HG02943 (cell line): ENCODE measurements at regions not wholly inside any gene's neighbourhood (a gene's known extent, or its start where the extent isn't known, plus 50 kb on each side); places are given as distances from the start of the nearest gene placed in this dataset.
"Not testable (repeated sequence)": the region's sequence is repeated elsewhere in the genome, so short reads cannot be mapped to it uniquely, and the experiment has no call there.

ENCODE experiments used
- ATAC-seq: cut with Tn5 transposase; IDR thresholded peaks from one replicate; pipeline ENCODE4 v1.9.1; 2021; ENCODE audit warnings: mild to moderate bottlenecking, low read depth, moderate library complexity; ENCODE audit not compliant: unreplicated experiment

DNA sequence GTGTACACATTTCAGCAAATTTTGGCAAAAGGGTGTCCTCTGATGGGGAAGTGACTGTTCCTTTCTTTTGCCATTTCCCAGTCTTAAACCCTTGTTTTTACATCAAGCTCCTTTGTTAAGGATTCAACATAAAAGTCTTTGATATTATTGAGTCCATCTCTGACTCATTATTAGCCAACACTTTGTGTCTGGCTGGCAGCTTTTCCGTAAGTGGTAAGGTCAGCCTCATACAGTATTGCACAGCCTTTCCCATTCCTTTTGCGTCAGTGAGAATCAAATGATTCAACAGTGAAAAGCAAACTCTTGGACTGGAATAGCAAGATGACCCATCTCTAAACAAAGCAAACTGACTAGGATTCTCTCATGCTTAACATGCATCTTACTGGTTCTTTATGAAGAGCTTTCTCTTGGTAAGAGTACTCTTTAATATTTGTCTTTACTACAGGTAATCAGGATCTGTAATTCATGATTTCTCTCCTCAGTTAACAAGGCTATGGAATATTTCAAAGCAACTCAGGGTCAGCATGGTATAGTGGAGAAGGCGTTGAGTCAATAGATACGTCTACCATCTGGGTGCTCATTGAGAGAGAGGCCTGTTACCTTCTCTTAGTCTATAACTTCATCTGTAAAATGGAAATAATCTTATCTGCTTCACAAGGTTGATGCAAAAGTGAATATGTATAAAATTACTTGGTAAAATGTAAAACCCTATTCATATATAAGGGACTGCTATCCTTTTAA lies 183.6 kb downstream of the PRL start:
- ATAC-seq, result no peak

GRCh38 chr6:22115559-22115958 lies 181.3 kb downstream of the PRL start:
- no peak for ATAC-seq

DNA sequence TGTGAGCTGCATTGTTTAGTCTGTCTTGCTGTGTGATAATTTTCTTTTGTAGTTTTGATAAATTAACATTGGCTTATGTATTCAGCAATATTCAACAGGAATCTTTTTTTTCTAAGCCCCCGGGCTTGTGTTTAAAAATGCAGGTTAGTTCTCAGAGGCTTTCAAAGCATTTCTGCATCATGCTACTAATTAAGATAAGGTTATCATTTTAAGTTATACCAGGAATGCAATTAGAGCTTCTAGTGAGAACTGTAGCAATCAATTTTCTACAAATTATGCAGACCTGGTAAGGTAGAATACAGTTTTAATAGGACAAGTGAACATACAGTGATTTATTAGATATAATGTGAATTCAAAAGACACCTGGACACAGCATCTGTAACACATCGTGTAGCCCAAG lies 179.2 kb downstream of the PRL start:
- no peak for ATAC-seq

DNA sequence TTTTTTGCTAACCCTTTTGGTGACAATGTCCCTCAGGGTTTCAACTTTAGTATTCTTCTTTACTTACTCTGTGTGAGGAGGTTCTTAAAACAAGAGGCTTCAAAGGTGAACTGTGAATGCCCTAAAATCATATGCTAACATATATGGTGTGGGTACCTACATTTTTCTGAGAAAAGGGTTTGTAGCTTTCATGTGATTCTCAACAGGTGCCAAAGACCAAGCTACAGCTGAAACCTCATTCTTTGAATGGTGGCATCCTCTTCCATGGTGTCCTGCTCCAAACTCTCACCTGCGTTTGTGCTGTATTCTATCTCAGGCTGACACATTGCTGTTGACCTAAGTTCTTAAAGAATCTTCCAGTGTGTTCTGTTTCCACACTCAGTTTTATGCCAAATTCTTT lies 177.3 kb downstream of the PRL start:
- ATAC-seq, result no peak

- ATAC-seq, result no peak
Measured at GRCh38 chr6:22124756-22125155, 172.1 kb downstream of the PRL start.

DNA sequence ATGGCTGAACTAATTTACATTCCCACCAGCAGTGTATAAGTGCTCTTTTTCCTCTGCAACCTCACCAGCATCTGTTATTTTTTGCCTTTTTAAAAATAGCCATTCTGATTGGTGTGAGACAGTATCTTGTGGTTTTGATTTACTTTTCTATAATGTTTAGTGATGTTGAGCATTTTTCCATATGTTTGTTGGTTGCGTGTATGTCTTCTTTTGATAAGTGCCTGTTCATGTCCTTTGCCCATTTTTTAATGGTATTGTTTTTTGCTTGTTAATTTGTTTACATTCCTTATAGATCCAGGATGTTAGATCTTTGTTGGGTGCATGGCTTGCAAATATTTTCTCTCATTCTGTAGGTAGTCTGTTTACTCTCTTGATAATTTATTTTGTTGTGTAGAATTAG lies 169.9 kb downstream of the PRL start:
- no peak for ATAC-seq

DNA sequence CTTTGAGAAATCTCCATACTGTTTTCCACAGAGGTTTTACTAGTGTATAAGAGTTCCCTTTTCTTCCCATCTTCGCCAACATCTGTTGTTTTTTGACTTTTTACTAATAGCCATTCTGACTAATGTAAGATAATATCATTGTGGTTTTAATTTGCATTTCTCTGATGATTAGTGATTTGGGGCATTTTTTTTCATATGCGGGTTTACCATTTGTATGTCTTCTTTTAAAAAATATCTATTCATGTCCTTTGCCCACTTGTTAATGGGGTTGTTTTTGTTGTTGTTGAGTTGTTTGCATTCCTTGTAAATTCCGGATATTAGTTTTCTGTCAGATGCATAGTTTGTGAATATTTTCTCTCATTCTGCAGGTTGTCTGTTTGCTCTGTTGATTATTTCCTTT lies 167.1 kb downstream of the PRL start:
- ATAC-seq, result no peak

DNA sequence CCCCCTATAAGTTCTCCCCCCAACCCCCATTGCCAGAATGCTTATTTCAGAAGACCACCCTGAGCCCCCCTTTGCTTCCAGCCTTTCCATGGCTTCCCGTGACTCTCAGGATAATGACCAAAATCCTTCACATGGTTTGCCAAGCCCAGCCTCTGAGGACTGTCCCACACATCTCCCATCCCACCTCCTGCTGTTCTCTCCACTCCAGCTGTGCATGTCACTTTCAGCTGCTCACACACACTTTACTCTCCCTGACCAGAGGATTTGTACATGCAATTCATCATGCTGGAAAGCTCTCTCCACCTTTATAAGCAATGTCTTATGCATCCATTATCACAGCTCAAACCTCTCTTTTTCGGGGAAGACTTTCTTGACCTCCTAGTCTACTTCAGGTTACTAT lies 164.2 kb downstream of the PRL start:
- no peak for ATAC-seq

DNA sequence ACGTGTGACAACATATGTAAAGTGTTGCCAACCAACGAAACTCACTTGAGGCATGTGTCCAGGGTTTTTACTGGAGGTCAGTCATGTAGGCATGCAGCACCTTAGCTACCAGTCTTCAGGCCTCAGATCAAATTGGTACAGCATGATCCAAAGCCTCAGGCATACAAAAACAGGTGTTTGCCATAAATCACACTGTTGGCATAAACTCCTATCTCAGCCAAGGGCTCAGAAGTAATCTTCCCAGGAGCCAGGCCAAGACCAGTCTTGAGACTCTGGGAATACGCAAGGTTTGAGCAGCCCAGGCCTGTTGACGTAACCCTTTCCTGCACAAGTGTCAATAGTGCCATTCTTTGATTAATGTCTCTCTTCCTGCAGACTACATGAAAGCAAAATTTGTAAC lies 163.5 kb downstream of the PRL start:
- no peak for ATAC-seq

GRCh38 chr6:22134308-22134707 lies 162.5 kb downstream of the PRL start:
- ATAC-seq, result no peak

DNA sequence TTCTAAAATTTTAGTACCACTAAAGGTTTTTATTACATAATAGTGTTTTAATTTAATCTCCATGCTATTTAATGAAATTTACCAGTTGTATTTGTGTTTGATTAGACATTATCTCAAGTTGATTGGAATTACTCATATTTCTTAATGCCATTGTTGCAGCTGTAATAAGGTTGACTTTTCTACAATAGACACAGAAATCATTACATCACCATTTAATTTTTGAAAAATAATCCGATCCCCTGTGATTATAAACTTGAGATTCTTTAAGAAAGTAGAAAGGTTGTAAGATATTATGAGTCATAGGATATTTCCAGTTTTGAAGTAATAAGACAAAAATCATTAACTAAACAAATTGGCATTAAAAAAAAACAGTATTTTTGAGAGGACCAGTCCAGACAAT lies 161.4 kb downstream of the PRL start:
- no peak for ATAC-seq

- not testable (repeated sequence) for ATAC-seq
Measured at GRCh38 chr6:22140736-22141135, 156.1 kb downstream of the PRL start.

DNA sequence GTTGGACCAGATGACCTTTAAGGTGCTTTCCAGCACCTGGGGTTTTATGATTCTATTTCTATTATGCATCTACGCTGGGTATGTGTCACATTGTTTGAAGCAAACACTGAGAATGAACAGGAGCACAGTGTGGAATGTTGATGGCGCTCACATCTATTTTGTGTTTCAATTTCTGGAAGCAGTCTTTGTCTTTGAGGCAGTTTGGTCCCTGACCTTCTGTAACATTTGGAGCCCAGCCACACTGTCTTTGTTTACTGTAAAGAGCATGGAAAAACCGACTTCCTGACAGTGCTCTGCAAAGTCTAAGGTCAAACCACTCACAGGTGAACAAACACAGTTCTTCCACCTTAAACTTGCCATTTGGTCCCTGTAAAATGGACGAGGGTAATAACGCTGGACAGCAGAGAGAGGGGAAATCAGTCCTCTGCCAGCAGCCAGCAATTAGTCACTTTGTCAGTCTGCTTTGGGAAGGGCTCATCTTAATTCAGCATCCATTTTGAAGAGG lies 155.5 kb downstream of the PRL start:
- no peak for ATAC-seq

GRCh38 chr6:22142856-22143255 lies 154.0 kb downstream of the PRL start:
- no peak for ATAC-seq

GRCh38 chr6:22145376-22145775 lies 151.5 kb downstream of the PRL start:
- no peak for ATAC-seq

- ATAC-seq, result no peak
Measured at GRCh38 chr6:22145823-22146677, 150.8 kb downstream of the PRL start.

GRCh38 chr6:22146678-22146930 lies 150.2 kb downstream of the PRL start:
- ATAC-seq, result no peak

DNA sequence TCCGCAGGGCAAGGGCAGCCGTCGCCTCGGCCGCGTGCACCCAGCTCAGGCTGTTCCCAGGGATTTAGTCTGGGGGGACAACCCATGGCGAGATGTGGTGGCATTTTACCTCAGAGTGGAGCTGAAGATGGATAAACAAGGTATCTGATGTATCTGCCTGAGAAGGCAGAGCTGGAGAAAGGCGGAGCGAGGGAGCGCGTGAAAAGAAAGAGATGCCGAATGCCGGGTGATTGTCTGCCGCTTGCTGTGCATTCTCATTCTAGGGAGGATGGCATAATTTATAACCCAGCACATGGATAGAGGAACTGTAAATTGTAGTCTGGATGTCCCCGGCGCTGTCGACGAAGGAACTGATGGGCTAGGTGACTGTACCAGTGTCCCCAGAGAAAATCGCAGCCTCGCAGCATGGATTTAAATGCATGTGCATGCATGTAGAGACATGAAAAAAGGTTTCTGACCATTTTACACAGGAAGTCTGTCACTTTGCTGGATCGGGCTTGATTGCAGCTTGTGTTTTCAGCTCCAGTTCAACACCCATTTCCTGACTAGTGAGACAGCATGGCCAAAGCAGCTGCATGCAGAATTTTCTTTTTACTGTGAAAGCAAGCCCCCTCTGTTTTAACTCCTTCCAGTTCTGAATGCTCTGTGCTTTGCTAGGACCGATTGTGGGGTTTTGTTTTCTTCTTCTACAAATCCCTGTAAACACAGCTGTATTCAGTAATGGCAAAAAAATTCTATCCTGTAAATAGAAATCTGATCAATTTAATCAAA lies 149.7 kb downstream of the PRL start:
- ATAC-seq, result no peak

DNA sequence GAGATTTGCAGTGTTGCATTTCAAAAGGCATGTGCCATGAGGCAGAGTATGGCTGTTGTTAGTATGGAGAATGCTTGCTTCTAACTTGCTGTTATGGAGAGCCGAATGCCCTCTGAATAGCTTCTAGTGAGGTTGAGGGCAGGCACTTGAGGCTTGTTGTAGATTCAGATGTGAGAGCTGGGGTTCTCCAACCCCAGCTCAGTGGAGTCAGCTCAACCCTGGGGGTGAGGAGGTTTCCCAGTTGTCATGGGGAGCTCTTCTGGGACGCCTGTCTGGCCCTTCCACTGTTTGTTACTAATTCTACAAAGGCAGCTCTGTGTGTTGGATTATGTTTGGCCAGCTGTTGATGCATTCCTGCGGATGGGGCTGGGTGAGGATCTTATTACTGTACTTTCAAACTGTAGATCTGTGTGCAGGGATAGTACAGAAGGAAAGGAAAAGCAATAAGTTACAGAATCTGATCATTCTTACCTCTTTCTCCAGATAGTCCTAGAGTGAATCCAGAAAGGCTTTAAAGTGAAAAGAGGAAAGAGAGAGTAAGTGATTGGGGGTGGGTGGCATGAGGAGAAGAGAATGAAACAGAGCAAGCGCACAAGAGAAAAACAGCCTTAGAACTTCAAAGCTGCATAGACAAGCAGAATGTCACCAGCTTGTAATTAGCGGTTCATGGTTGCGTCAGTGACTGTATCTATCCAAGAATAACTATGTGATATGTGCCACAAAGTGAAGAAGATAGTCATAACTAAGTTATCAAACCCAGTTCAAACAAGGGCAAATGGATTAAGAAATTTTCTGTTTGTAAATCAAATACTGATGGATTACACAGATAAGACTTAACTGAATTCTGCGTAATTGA lies 148.7 kb downstream of the PRL start:
- no peak for ATAC-seq

GRCh38 chr6:22149096-22149495 lies 147.7 kb downstream of the PRL start:
- no peak for ATAC-seq
